ENCODE measurements at regions not wholly inside any gene's neighbourhood (a gene's known extent, or its start where the extent isn't known, plus 50 kb on each side); places are given as distances from the start of the nearest gene placed in this dataset.

DNA sequence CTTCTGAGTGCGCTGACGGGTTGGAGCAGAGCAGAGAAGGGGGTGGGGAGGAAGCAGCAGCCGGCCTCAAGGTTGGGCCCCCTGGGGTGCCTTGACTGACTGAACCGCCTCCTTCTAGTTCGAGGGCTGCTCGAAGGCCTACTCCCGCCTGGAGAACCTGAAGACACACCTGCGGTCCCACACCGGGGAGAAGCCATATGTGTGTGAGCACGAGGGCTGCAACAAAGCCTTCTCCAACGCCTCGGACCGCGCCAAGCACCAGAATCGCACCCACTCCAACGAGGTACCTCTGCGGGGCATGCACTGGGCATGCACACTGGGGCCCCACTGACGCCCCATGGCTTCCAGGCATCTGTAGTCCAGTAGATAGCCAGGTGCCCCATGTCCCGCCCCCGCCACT is 246.9 kb downstream of the GLI2 start:
- CTCF ChIA-PET: no interaction called here
- Histone ChIP-seq H3K36me3 (replicated peaks in 1 of 2; ENCODE audit: control extremely low read depth in 1 of 2, control insufficient read depth in 1 of 2, extremely low read depth in 1 of 2, insufficient read depth in 2 of 2, low read length in 1 of 2) (no peaks in the 10 kb centered on the region), H3K4me3 (ENCODE audit: control extremely low read depth in 1 of 5, extremely low read depth in 1 of 5, insufficient read depth in 1 of 5, low read depth in 2 of 5, low read length in 4 of 5) (no peak overlapping the region), H3K9me3 (ENCODE audit: control extremely low read depth in 1 of 3, control insufficient read depth in 2 of 3, insufficient read depth in 1 of 3, low read length in 2 of 3) (peaks cover 0 to 9% (median 0%) of the 10 kb centered on the region in 3 donors), H4K20me1 (ENCODE audit: control insufficient read depth, insufficient read depth, low read length, poor library complexity, severe bottlenecking) (no peaks in the 10 kb centered on the region), H3K27me3 (replicated peaks in 1 of 4; ENCODE audit: control extremely low read depth in 1 of 4, control insufficient read depth in 3 of 4, insufficient read depth in 4 of 4, low read length in 3 of 4) (no peaks in the 10 kb centered on the region), H3K9ac (ENCODE audit: low read length) (no peak overlapping the region), H3K4me1 (ENCODE audit: control insufficient read depth in 2 of 2, insufficient read depth in 2 of 2, low read length in 2 of 2) (no peaks in the 10 kb centered on the region), H3K4me2 (replicated peaks; ENCODE audit: low read depth, low read length, poor library complexity, severe bottlenecking) (no peak overlapping the region), H2AFZ (ENCODE audit: insufficient read depth, low read depth, low read length, poor library complexity, severe bottlenecking) (no peak overlapping the region), H3K79me2 (ENCODE audit: control insufficient read depth, insufficient read depth, low read length) (no peaks in the 10 kb centered on the region), H3K27ac (ENCODE audit: low read length in 2 of 2) (no peak overlapping the region)
- H3K9me3 Mint-ChIP-seq (ENCODE audit: insufficient read depth): no peaks in the 10 kb centered on the region
- H3K27me3 Mint-ChIP-seq: no peaks in the 10 kb centered on the region
- no peak overlapping the region for H3K27ac Mint-ChIP-seq
- WGBS (ENCODE audit: insufficient coverage): 83% methylated on average over 20 of the region's 20 CpGs
- H3K4me3 Mint-ChIP-seq: no peak overlapping the region
- DNase-seq (no peak), ATAC-seq (ENCODE audit: low read depth) (no peak)
- POLR2A ChIA-PET: no interaction called here
- no peaks in the 10 kb centered on the region for H3K4me1 Mint-ChIP-seq
- intact Hi-C loops (cut with micrococcal nuclease): no loop called here
- TF ChIP-seq, protein P1, sequence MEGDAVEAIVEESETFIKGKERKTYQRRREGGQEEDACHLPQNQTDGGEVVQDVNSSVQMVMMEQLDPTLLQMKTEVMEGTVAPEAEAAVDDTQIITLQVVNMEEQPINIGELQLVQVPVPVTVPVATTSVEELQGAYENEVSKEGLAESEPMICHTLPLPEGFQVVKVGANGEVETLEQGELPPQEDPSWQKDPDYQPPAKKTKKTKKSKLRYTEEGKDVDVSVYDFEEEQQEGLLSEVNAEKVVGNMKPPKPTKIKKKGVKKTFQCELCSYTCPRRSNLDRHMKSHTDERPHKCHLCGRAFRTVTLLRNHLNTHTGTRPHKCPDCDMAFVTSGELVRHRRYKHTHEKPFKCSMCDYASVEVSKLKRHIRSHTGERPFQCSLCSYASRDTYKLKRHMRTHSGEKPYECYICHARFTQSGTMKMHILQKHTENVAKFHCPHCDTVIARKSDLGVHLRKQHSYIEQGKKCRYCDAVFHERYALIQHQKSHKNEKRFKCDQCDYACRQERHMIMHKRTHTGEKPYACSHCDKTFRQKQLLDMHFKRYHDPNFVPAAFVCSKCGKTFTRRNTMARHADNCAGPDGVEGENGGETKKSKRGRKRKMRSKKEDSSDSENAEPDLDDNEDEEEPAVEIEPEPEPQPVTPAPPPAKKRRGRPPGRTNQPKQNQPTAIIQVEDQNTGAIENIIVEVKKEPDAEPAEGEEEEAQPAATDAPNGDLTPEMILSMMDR (IDR thresholded peaks at IDR 0.05): no peak
- TF ChIP-seq EZH2 (IDR thresholded peaks at IDR 0.05; ENCODE audit: borderline replicate concordance, insufficient read depth, low read depth, low read length, poor library complexity, severe bottlenecking): no peak

DNA sequence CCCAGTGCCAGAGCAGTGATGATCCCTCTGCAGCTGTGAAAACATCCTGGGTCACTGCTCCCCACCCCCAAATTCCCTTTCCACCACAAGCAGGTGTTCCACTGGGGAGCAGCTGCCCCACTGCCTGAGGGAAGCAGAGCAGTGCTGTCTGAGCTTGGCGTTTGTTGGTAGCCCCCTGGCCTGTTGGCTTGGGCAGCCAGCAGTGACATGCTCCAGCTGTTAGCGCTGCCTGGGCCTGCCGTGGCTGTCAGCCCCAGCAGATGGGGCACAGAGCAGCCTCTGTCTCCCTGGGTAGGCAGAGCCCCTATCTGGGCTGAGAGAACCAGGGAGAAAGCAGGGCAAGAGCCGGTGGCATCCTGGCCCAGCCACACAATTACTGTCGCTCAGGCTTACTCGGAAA is 247.7 kb downstream of the GLI2 start:
- Mint-ChIP-seq H3K9me3 (ENCODE audit: insufficient read depth) (no peaks in the 10 kb centered on the region), H3K4me1 (no peaks in the 10 kb centered on the region), H3K27me3 (no peaks in the 10 kb centered on the region), H3K27ac (no peak overlapping the region), H3K4me3 (no peak overlapping the region)
- POLR2A ChIA-PET: no interaction called here
- TF ChIP-seq, protein P1 (IDR thresholded peaks at IDR 0.05): no peak
- no peak for TF ChIP-seq EZH2 (IDR thresholded peaks at IDR 0.05; ENCODE audit: borderline replicate concordance, insufficient read depth, low read depth, low read length, poor library complexity, severe bottlenecking)
- no peak overlapping the region for H3K27ac ChIP-seq (ENCODE audit: low read length in 2 of 2)
- H3K4me3 ChIP-seq (ENCODE audit: control extremely low read depth in 1 of 5, extremely low read depth in 1 of 5, insufficient read depth in 1 of 5, low read depth in 2 of 5, low read length in 4 of 5): no peak overlapping the region
- no peaks in the 10 kb centered on the region for H3K36me3 ChIP-seq (replicated peaks in 1 of 2; ENCODE audit: control extremely low read depth in 1 of 2, control insufficient read depth in 1 of 2, extremely low read depth in 1 of 2, insufficient read depth in 2 of 2, low read length in 1 of 2)
- intact Hi-C loops (cut with micrococcal nuclease): no loop called here
- H3K4me2 ChIP-seq (replicated peaks; ENCODE audit: low read depth, low read length, poor library complexity, severe bottlenecking): no peak overlapping the region
- H3K9me3 ChIP-seq (ENCODE audit: control extremely low read depth in 1 of 3, control insufficient read depth in 2 of 3, insufficient read depth in 1 of 3, low read length in 2 of 3): peaks cover 0 to 11% (median 0%) of the 10 kb centered on the region in 3 donors
- H2AFZ ChIP-seq (ENCODE audit: insufficient read depth, low read depth, low read length, poor library complexity, severe bottlenecking): no peak overlapping the region
- H4K20me1 ChIP-seq (ENCODE audit: control insufficient read depth, insufficient read depth, low read length, poor library complexity, severe bottlenecking): no peaks in the 10 kb centered on the region
- no peaks in the 10 kb centered on the region for H3K4me1 ChIP-seq (ENCODE audit: control insufficient read depth in 2 of 2, insufficient read depth in 2 of 2, low read length in 2 of 2)
- no peaks in the 10 kb centered on the region for H3K27me3 ChIP-seq (replicated peaks in 1 of 4; ENCODE audit: control extremely low read depth in 1 of 4, control insufficient read depth in 3 of 4, insufficient read depth in 4 of 4, low read length in 3 of 4)
- 86% methylated on average over 5 of the region's 6 CpGs for WGBS (ENCODE audit: insufficient coverage)
- ATAC-seq (ENCODE audit: low read depth) (no peak), DNase-seq (no peak)
- CTCF ChIA-PET: no interaction called here
- H3K9ac ChIP-seq (ENCODE audit: low read length): no peak overlapping the region
- no peaks in the 10 kb centered on the region for H3K79me2 ChIP-seq (ENCODE audit: control insufficient read depth, insufficient read depth, low read length)

Measured in B cell (primary cell).